Activated CD4-positive, alpha-beta T cell treated with anti-CD3 and anti-CD28 coated beads, Interleukin-2, amount 10 ng/mL, durations not matched to agents 24 days and 14 days (primary cell): ENCODE measurements at regions not wholly inside any gene's neighbourhood (a gene's known extent, or its start where the extent isn't known, plus 50 kb on each side); places are given as distances from the start of the nearest gene placed in this dataset.

ENCODE experiments used
- DNase-seq: peaks from one replicate; pipeline ENCODE4 v3.0.0; 2022
- H3K27ac Mint-ChIP-seq: one replicate; pipeline ENCODE4 v1.8.0; 2022; ENCODE audit warnings: mild to moderate bottlenecking, mixed read lengths
- H3K27me3 Mint-ChIP-seq: one replicate; pipeline ENCODE4 v1.8.0; 2022; ENCODE audit warnings: mixed read lengths
- H3K36me3 Mint-ChIP-seq: one replicate; pipeline ENCODE4 v1.8.0; 2022; ENCODE audit warnings: low read depth, mild to moderate bottlenecking, mixed read lengths
- H3K4me1 Mint-ChIP-seq: one replicate; pipeline ENCODE4 v1.8.0; 2021; ENCODE audit warnings: mixed read lengths
- H3K4me3 Mint-ChIP-seq: one replicate; pipeline ENCODE4 v1.8.0; 2022; ENCODE audit warnings: mild to moderate bottlenecking, moderate library complexity, mixed read lengths
- H3K9me3 Mint-ChIP-seq: one replicate; pipeline ENCODE4 v1.8.0; 2021; ENCODE audit warnings: mixed read lengths
- intact Hi-C: fragments of 100-400 bp; cut with micrococcal nuclease; formaldehyde crosslinking; loops from one replicate; pipeline ENCODE4 v1.15.1; 2023

DNA sequence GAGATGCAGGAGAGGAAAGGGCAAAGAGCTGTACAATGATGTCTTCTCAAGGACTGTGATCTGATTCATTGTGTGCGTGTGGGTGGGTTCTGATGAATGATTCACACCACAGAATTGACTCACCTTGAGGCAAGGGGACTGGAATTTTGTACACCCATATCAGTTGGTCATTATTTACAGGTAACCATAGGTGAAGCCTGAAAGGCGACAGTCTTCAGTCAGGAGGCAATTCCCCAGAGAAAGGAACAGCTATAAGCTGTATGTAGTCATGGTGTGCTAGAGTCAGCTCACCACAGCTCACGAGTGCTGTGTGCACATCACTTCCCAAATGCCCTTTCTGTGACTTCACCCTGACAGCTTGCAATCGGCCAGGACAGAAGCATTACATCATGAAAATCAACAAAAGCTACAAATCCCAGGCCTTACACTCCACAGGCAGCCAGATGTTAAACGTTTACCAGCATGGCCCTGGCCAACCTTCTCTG is 87.6 kb upstream of the RPS23 start:
- intact Hi-C loops = loop anchor here (1.0 to 10.0 kb wide), 4 partner anchors 8 to 519 kb away; no protein-coding TSS in a partner anchor
- H3K4me1 Mint-ChIP-seq = peaks cover 28% of the 10 kb centered on the region
- DNase-seq = peak; percentile 57
- peaks cover 16% of the 10 kb centered on the region for H3K9me3 Mint-ChIP-seq
- H3K4me3 Mint-ChIP-seq = peak overlapping the region; percentile 18
- H3K27me3 Mint-ChIP-seq = no peaks in the 10 kb centered on the region
- H3K36me3 Mint-ChIP-seq = peaks cover 5% of the 10 kb centered on the region
- H3K27ac Mint-ChIP-seq = peak overlapping the region; percentile 51

DNA sequence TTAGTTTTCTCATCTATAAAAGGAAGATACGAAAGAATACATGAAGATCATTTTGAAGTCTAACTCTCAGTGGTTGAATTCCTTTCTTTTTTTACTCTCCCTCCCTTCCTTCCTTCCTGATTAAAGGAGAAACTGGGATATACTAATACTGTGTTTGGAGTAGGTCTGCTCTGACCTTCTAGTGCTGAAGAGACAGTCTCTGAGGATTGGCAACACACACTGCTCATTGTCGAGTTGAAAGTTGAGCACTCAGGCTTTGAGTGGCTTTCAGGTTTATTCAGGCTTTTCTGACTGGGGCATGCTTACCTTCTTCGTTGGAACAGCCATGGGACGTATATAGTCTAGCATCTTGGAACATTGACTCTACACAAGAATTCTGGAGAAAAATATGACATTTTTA is 86.9 kb upstream of the RPS23 start:
- H3K36me3 Mint-ChIP-seq = peaks cover 5% of the 10 kb centered on the region
- peaks cover 16% of the 10 kb centered on the region for H3K9me3 Mint-ChIP-seq
- intact Hi-C loops = loop anchor here (1.0 to 10.0 kb wide), 4 partner anchors 8 to 520 kb away; no protein-coding TSS in a partner anchor
- no peak overlapping the region for H3K27ac Mint-ChIP-seq
- peak overlapping the region; percentile 18 for H3K4me3 Mint-ChIP-seq
- no peak for DNase-seq
- H3K27me3 Mint-ChIP-seq = no peaks in the 10 kb centered on the region
- peaks cover 34% of the 10 kb centered on the region for H3K4me1 Mint-ChIP-seq

DNA sequence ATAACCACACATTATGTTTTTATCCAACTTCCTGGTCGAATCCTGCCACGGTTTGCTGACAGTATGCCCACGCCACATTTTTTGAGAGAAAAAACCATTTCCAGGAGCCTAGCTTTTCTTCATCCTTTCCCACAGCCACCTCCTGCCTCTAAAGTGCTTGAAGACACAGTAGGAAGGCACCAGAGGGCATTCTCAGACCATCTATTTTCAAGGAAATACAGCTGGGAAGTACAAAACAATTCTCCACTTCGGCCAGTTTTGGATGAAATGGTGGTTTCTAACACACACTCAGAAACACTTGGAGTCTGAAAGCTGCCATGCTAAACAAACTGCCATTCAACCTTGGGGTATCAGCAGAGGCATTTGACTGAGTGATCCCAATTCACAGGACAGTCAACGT is 86.3 kb upstream of the RPS23 start:
- Mint-ChIP-seq H3K27ac (no peak overlapping the region), H3K4me3 (no peak overlapping the region), H3K27me3 (no peaks in the 10 kb centered on the region), H3K4me1 (peaks cover 38% of the 10 kb centered on the region), H3K9me3 (peaks cover 16% of the 10 kb centered on the region), H3K36me3 (peaks cover 5% of the 10 kb centered on the region)
- intact Hi-C loops = loop anchor here (2.0 to 10.0 kb wide), 2 partner anchors 312 to 520 kb away; no protein-coding TSS in a partner anchor
- DNase-seq = no peak

DNA sequence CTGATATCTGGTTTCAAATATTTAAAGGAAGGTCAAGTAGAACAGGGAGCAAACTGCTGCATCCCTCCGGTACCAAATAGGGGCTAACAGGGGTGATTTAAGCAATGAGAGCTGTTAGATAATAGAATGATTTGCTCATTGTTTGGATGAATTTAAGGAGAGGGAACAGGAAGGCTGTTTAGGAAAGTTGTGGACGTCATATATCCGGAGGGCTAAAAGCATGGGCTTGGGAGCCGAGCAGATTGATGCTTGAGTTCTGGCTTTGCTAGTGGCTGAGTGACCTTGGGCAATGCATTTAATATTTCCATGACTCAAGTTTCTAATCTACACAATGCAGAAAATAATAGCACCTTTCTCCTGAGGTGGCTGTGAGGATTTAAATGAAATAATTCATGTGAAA is 85.4 kb upstream of the RPS23 start:
- Mint-ChIP-seq H3K36me3 (peaks cover 3% of the 10 kb centered on the region), H3K4me3 (no peak overlapping the region), H3K27ac (no peak overlapping the region), H3K27me3 (no peaks in the 10 kb centered on the region), H3K9me3 (peaks cover 11% of the 10 kb centered on the region), H3K4me1 (peaks cover 47% of the 10 kb centered on the region)
- intact Hi-C loops = loop anchor here (10.0 kb wide), 1 partner anchor 521 kb away; no protein-coding TSS in a partner anchor
- DNase-seq = no peak

DNA sequence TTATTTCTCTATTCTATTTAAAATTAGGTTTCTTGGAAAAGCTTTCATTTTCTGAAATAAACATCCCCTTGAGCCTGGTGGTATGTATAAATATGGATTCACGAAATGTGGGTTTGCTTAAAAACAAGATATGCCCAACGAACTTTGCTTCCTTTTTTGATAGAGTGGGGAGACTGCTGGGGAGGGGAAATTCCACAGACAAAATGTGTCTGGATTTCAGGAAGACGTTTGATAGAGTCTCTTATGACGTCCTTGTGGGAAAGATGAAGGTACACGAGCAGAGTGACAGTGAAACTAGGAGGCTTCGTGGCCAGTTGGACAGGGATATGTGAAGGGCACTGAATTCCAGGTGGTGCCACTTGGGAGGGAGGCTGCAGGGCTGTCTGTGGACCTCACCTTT is 84.5 kb upstream of the RPS23 start:
- no peak for DNase-seq
- H3K36me3 Mint-ChIP-seq = peaks cover 3% of the 10 kb centered on the region
- peaks cover 11% of the 10 kb centered on the region for H3K9me3 Mint-ChIP-seq
- H3K4me3 Mint-ChIP-seq = no peak overlapping the region
- no peak overlapping the region for H3K27ac Mint-ChIP-seq
- intact Hi-C loops = loop anchor here (10.0 kb wide), 1 partner anchor 522 kb away; no protein-coding TSS in a partner anchor
- H3K27me3 Mint-ChIP-seq = no peaks in the 10 kb centered on the region
- peaks cover 56% of the 10 kb centered on the region for H3K4me1 Mint-ChIP-seq

DNA sequence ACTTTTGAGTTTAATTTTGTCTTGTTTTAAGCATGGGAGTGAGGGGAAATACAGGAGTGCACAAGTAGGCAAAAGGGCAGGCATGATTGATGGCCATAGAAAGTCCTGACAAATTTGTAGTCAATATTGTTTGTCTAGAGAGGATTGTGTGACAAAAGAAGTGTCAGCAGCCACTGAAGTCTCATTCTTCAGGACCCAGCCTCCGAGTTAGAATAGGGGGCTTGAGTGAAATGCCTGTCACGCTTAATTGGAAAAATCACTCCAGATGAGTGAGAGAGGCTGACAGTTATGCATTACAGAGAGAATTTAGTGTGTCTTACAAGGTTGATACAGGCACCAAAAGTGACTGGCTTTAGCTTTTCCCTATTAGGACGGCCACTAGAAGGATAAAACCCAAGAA is 81.9 kb upstream of the RPS23 start:
- H3K4me1 Mint-ChIP-seq = peaks cover 59% of the 10 kb centered on the region
- peaks cover 3% of the 10 kb centered on the region for H3K9me3 Mint-ChIP-seq
- no peak for DNase-seq
- intact Hi-C loops = loop anchor here (10.0 kb wide), 1 partner anchor 525 kb away; no protein-coding TSS in a partner anchor
- no peaks in the 10 kb centered on the region for H3K27me3 Mint-ChIP-seq
- H3K4me3 Mint-ChIP-seq = peak overlapping the region; percentile 64
- peaks cover 3% of the 10 kb centered on the region for H3K36me3 Mint-ChIP-seq
- peak overlapping the region; percentile 57 for H3K27ac Mint-ChIP-seq

DNA sequence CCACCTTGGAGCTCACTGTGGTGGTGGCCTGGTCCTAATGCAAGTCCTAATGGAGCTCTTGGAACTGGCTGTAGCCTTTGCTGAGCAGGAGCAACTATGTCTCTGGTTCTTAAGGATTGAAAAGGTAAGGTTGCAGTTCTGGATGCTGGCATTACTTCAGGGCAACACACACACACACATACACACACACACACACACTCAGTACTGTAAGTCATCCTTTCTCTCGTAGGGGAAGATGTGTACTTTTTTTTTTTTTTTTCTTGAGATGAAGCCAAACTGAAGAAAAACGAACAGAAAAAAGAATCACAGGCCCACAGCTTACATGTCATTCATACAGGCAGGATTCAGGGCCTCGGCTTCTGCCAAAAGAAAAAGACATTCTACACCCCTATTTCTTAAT is 81.1 kb upstream of the RPS23 start:
- peaks cover 3% of the 10 kb centered on the region for H3K36me3 Mint-ChIP-seq
- no peaks in the 10 kb centered on the region for H3K27me3 Mint-ChIP-seq
- no peak for DNase-seq
- intact Hi-C loops = loop anchor here (5.0 to 10.0 kb wide), 3 partner anchors 82 to 136 kb away; partner anchors contain the start of gene RPS23
- peak overlapping the region; percentile 23 for H3K4me3 Mint-ChIP-seq
- no peak overlapping the region for H3K27ac Mint-ChIP-seq
- peaks cover 60% of the 10 kb centered on the region for H3K4me1 Mint-ChIP-seq
- peaks cover 3% of the 10 kb centered on the region for H3K9me3 Mint-ChIP-seq

DNA sequence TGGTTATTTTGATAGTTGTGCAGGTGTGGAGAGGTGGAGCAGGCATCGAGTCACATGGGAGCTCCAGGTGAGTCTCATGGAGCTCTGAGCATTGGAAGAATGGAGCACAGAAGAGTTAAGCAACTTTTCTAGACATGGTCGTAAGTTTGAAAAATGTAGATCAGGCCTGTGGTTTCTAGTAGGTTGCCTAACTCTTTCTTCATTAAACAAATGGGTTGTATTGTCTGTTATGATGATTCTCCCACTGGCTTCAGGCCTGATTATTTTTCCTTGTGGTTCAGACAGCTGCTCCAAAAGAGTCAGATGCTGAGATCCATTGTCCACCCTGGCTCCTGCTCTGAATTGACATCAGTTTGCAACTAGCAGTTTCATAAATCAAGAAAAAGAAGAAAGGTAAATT is 80.3 kb upstream of the RPS23 start:
- Mint-ChIP-seq H3K4me3 (peak overlapping the region; percentile 81), H3K27ac (peak overlapping the region; percentile 98), H3K4me1 (peaks cover 69% of the 10 kb centered on the region), H3K36me3 (peaks cover 3% of the 10 kb centered on the region), H3K27me3 (no peaks in the 10 kb centered on the region), H3K9me3 (peaks cover 3% of the 10 kb centered on the region)
- intact Hi-C loops = loop anchor here (5.0 to 10.0 kb wide), 3 partner anchors 81 to 136 kb away; partner anchors contain the start of gene RPS23
- no peak for DNase-seq

DNA sequence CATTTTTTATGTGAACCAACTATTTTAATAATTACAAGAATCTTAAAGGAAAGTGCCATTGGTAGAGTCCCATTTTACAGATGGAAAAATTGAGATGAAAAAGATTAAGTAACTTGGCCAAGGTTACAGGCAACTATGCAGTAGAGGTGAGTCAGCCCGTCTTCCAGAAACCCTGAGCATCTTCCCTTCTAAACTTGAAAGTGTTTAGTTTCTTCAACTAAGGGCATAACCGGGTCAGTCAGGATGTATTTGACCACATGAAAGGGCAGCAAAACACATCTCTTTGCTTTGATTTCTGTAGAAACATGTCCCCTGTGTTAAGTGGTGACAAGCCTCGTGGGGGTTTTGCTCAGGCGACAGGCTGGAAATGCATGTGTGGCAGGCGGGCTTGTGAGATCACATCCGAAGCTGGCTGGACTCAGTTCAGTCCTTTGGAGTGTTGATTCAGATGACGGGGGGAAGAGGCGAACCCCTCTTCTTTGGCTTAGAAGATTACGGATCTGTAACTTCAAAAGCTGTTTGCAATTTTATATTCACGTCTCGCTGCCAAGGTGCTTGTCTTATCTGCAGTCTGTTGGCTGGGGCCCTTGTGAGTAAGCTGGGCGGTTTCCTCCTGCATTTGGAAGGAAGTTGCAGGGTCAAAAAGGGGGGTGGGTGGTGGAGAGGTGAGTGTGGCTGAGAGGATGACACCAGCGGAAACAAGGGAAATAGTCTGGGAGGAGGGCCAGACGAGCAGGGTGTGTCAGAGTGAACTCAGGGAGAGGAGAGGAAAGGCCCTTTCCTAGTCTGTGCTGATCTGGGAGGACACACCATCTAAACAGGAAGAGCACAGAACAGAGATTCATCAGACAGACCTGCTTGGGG is 78.9 kb upstream of the RPS23 start:
- peak; percentile 93 for DNase-seq
- intact Hi-C loops = loop anchor here (1.0 to 10.0 kb wide), 9 partner anchors 8 to 1207 kb away; partner anchors contain the start of genes RPS23, TMEM167A and XRCC4
- Mint-ChIP-seq H3K36me3 (peaks cover 1% of the 10 kb centered on the region), H3K4me1 (peaks cover 71% of the 10 kb centered on the region), H3K27ac (peak overlapping the region; percentile 98), H3K4me3 (peak overlapping the region; percentile 81), H3K27me3 (no peaks in the 10 kb centered on the region), H3K9me3 (no peaks in the 10 kb centered on the region)

DNA sequence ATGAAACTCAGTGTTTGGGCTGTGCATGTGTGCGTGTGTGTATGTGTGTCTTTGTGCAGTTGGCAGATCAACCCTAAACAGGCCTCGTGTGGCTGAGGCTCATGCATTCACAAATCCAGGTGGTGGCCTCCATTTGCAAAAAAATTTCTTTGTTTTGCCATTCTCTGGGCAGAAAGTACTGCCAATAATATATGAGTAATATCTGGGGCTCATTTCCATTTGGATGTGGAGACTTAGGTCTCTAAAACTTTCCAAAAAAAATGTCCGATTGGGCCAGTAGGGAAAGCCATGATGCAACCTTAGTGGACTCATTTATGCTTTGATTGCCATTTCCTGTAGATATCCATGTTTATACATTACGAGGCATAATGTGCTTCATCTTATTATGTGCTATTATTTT is 77.9 kb upstream of the RPS23 start:
- Mint-ChIP-seq H3K27ac (no peak overlapping the region), H3K9me3 (no peaks in the 10 kb centered on the region), H3K4me3 (no peak overlapping the region), H3K36me3 (peaks cover 1% of the 10 kb centered on the region), H3K4me1 (peaks cover 73% of the 10 kb centered on the region), H3K27me3 (no peaks in the 10 kb centered on the region)
- intact Hi-C loops = loop anchor here (2.0 to 10.0 kb wide), 4 partner anchors 79 to 285 kb away; partner anchors contain the start of gene RPS23
- no peak for DNase-seq

DNA sequence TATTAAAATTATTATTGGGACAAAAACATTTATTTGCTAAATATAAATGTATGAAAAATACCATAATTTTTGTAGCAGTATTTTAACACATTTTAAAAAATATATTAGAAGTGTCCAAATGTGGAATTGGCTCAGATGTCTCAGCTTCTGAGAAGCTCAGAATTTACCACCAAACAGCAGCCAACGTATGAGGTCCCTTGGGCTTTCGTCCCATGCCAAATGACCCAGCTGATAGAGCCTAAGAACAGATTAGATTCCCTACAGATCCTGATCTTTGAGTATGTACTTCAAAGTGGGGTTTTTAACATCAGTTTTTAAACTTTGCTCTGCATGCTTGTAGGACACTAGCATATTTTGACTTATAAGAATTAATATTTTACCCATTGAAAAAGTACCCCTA is 77.3 kb upstream of the RPS23 start:
- H3K36me3 Mint-ChIP-seq = peaks cover 1% of the 10 kb centered on the region
- no peak for DNase-seq
- H3K27ac Mint-ChIP-seq = no peak overlapping the region
- H3K9me3 Mint-ChIP-seq = no peaks in the 10 kb centered on the region
- no peaks in the 10 kb centered on the region for H3K27me3 Mint-ChIP-seq
- no peak overlapping the region for H3K4me3 Mint-ChIP-seq
- peaks cover 68% of the 10 kb centered on the region for H3K4me1 Mint-ChIP-seq
- intact Hi-C loops = loop anchor here (5.0 to 10.0 kb wide), 3 partner anchors 78 to 139 kb away; partner anchors contain the start of gene RPS23

DNA sequence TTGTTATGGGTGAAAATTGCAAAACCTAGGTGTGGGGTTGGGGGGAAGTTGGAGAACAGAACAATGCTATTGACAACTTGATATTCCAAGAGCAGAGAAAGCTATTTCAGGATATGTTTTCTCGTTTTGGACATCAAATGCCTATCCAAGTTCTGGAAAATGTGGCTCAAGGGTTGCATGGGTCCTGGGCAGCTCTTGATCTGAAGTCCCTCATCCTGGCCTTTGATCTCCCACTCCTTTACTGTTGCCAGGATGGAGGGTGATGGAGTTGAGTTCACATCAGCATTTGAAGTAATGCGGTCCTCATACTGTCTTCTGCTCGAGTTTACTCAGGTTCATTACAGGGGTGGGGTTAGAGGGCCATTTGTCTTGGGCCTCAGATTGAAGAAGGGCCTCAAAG is 76.9 kb upstream of the RPS23 start:
- intact Hi-C loops = loop anchor here (5.0 to 10.0 kb wide), 3 partner anchors 78 to 140 kb away; partner anchors contain the start of gene RPS23

DNA sequence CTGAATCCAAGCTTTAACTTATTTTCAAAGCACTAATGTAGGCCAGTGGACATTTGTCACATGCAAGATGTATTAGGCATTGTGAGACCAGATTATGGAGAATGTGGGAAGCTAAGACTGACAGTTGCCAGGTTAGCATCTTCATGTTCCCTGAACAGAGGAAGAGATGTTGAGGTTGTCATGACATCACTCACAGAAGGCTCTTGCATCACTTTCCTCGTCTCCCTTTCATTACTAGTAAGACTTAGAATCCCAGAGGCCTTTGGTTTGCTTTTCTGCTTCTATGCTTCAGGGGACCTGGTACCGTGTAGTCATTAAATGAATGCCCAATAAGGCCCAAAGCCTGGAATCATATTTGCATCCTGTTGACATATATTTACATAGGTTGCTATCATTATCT is 76.4 kb upstream of the RPS23 start:
- Mint-ChIP-seq H3K27me3 (no peaks in the 10 kb centered on the region), H3K4me1 (peaks cover 61% of the 10 kb centered on the region), H3K36me3 (peaks cover 1% of the 10 kb centered on the region), H3K27ac (peak overlapping the region; percentile 56), H3K9me3 (no peaks in the 10 kb centered on the region), H3K4me3 (no peak overlapping the region)
- intact Hi-C loops = loop anchor here (5.0 to 10.0 kb wide), 2 partner anchors 140 to 1118 kb away; partner anchors contain the start of gene VCAN
- no peak for DNase-seq

More for the DNA sequence above, 76.9 kb upstream of the RPS23 start:
- H3K4me3 Mint-ChIP-seq = no peak overlapping the region
- H3K27me3 Mint-ChIP-seq = no peaks in the 10 kb centered on the region
- no peaks in the 10 kb centered on the region for H3K9me3 Mint-ChIP-seq
- peaks cover 1% of the 10 kb centered on the region for H3K36me3 Mint-ChIP-seq
- no peak for DNase-seq
- H3K4me1 Mint-ChIP-seq = peaks cover 66% of the 10 kb centered on the region
- peak overlapping the region; percentile 56 for H3K27ac Mint-ChIP-seq

DNA sequence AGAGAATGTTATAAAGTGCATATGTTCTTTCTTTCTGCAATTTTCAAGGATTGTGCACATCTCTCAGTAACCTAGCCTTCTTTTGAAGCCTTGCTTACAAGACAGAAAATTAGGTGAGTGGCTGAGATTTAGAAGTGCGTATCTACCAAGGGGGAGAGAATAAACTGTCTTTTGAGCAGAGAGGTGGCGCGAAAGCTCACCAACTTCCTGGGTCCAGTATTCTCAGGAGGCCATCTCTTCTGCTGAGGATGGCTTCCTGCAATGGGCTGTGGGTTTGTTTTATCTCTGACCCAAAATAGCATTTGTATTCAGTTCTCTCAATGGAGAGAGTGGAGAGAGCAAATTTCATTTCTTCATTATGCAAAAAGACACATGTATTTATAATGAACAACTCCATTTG is 75.4 kb upstream of the RPS23 start:
- intact Hi-C loops = loop anchor here (5.0 to 10.0 kb wide), 2 partner anchors 141 to 1119 kb away; partner anchors contain the start of gene VCAN
- no peak for DNase-seq
- Mint-ChIP-seq H3K4me1 (peaks cover 53% of the 10 kb centered on the region), H3K27ac (no peak overlapping the region), H3K27me3 (no peaks in the 10 kb centered on the region), H3K9me3 (no peaks in the 10 kb centered on the region), H3K4me3 (no peak overlapping the region), H3K36me3 (peaks cover 1% of the 10 kb centered on the region)
